Natural killer cell (primary cell): ENCODE measurements at regions not wholly inside any gene's neighbourhood (a gene's known extent, or its start where the extent isn't known, plus 50 kb on each side); places are given as distances from the start of the nearest gene placed in this dataset.

Experiments used
- ATAC-seq, 3 donors: fragments of 150-1000 bp in 2 of 3; fragments of 200-7000 bp in 1 of 3; cut with Tn5 transposase; 1 replicate in 1 of 3; 2 replicates in 2 of 3; pipeline ENCODE4 v1.10.0; 2021; ENCODE audit warnings: mild to moderate bottlenecking in 2 of 3, moderate library complexity in 2 of 3
- DNase-seq, 2 donors: peaks; one replicate each; pipeline versions ENCODE4 v3.0.0 to v3.0.0-alpha.2; 2013 to 2021; ENCODE audit warnings: mixed read lengths in 1 of 2
- H3K27ac ChIP-seq: one replicate; pipeline ENCODE4 v1.5.1; 2013; ENCODE audit warnings: mild to moderate bottlenecking, low read length
- H3K27me3 ChIP-seq: one replicate; pipeline ENCODE4 v1.6.1; 2013; ENCODE audit warnings: low read length; ENCODE audit not compliant: control insufficient read depth, insufficient read depth
- H3K36me3 ChIP-seq: one replicate; pipeline ENCODE4 v1.6.1; 2013; ENCODE audit warnings: low read length; ENCODE audit not compliant: control insufficient read depth, insufficient read depth
- H3K4me1 ChIP-seq: one replicate; pipeline ENCODE4 v1.6.1; 2013; ENCODE audit warnings: low read length; ENCODE audit not compliant: control insufficient read depth, insufficient read depth
- H3K4me3 ChIP-seq: one replicate; pipeline ENCODE4 v1.5.1; 2013; ENCODE audit warnings: low read length
- H3K9me3 ChIP-seq: one replicate; pipeline ENCODE4 v1.6.1; 2013; ENCODE audit warnings: low read length; ENCODE audit not compliant: control insufficient read depth, insufficient read depth
- H3K27ac Mint-ChIP-seq, 2 donors: one replicate each; pipeline ENCODE4 v1.8.0; 2022; ENCODE audit warnings: mild to moderate bottlenecking in 2 of 2, mixed read lengths in 2 of 2, moderate library complexity in 1 of 2
- H3K27me3 Mint-ChIP-seq, 2 donors: one replicate each; pipeline ENCODE4 v1.8.0; 2022; ENCODE audit warnings: low read depth in 2 of 2, mixed read lengths in 2 of 2
- H3K36me3 Mint-ChIP-seq: one replicate; pipeline ENCODE4 v1.8.0; 2022; ENCODE audit warnings: mixed read lengths
- H3K4me1 Mint-ChIP-seq, 2 donors: one replicate each; pipeline ENCODE4 v1.8.0; 2022; ENCODE audit warnings: mixed read lengths in 2 of 2
- H3K4me3 Mint-ChIP-seq: one replicate; pipeline ENCODE4 v1.8.0; 2022; ENCODE audit warnings: mild to moderate bottlenecking, moderate library complexity, mixed read lengths
- H3K9me3 Mint-ChIP-seq, 2 donors: one replicate each; pipeline ENCODE4 v1.8.0; 2022; ENCODE audit warnings: mixed read lengths in 2 of 2
- WGBS: methylation state at CpG from one replicate; pipeline ENCODE4 v1.1.7; 2013; ENCODE audit warnings: missing lambda C conversion rate; ENCODE audit not compliant: insufficient coverage; 5-methylcytosine and 5-hydroxymethylcytosine counted together
- intact Hi-C: fragments of 100-400 bp; cut with micrococcal nuclease; formaldehyde crosslinking; loops from one replicate; pipeline ENCODE4 v1.14.2; 2022
- TF ChIP-seq, protein P1 (sequence below): fragments of 200-600 bp; IDR thresholded peaks from one replicate; pipeline ENCODE4 v1.8.0; 2022; ENCODE audit warnings: antibody characterized with exemption

DNA sequence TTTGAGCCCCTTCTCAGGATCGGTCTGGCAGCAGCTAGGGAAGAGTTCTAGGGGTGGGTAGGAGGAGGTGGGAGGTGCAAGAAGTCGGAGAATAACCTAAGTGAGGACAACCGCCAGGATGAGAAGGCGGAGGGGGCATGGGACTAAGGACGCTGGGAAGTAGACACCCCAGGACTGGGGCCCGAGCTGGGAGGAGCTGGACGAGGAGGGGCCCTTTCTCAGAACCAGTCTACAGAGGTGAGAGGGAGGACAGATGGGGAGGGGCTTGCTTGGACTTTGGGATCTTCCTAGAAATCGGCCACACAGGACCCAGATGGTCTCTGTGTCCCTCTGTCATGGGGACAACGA is 90.0 kb upstream of the MYL10 start:
- no peaks in the 10 kb centered on the region for H3K27me3 Mint-ChIP-seq
- Histone ChIP-seq H3K27me3 (no peaks in the 10 kb centered on the region), H3K4me3 (no peak overlapping the region), H3K36me3 (no peaks in the 10 kb centered on the region), H3K9me3 (peaks cover 2% of the 10 kb centered on the region), H3K27ac (no peak overlapping the region), H3K4me1 (peaks cover 9% of the 10 kb centered on the region)
- intact Hi-C loops = no loop called here
- DNase-seq = no peak
- no peaks in the 10 kb centered on the region for H3K36me3 Mint-ChIP-seq
- no peak overlapping the region for H3K27ac Mint-ChIP-seq
- no peak for ATAC-seq
- TF ChIP-seq, protein P1, sequence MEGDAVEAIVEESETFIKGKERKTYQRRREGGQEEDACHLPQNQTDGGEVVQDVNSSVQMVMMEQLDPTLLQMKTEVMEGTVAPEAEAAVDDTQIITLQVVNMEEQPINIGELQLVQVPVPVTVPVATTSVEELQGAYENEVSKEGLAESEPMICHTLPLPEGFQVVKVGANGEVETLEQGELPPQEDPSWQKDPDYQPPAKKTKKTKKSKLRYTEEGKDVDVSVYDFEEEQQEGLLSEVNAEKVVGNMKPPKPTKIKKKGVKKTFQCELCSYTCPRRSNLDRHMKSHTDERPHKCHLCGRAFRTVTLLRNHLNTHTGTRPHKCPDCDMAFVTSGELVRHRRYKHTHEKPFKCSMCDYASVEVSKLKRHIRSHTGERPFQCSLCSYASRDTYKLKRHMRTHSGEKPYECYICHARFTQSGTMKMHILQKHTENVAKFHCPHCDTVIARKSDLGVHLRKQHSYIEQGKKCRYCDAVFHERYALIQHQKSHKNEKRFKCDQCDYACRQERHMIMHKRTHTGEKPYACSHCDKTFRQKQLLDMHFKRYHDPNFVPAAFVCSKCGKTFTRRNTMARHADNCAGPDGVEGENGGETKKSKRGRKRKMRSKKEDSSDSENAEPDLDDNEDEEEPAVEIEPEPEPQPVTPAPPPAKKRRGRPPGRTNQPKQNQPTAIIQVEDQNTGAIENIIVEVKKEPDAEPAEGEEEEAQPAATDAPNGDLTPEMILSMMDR = no peak
- H3K4me1 Mint-ChIP-seq = peaks cover 0 to 9% of the 10 kb centered on the region in 2 donors
- no peak overlapping the region for H3K4me3 Mint-ChIP-seq
- peaks cover 0 to 2% of the 10 kb centered on the region in 2 donors for H3K9me3 Mint-ChIP-seq
- WGBS = 91% methylated on average over 8 of the region's 9 CpGs

DNA sequence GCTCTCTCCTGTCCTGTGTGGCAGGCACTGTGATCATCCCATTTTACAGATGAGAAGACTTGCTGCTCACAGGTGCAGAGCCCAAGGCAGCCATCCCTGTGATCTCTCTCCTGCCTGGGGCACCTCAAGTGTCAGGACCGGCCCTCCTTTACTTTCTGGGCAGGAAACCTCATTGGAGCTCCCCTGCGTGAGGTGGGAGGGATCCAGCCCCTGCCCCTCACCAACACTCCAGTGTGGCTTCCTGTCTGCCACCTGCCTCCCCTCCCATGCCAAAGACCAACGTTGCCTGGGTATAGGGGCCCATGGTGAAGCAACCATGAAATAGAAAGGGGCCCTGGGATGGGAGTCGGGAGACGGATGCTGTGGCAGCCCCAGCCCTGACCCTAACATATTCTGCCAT is 91.2 kb upstream of the MYL10 start:
- Mint-ChIP-seq H3K36me3 (no peaks in the 10 kb centered on the region), H3K9me3 (peaks cover 0 to 2% of the 10 kb centered on the region in 2 donors), H3K4me3 (no peak overlapping the region), H3K27ac (no peak overlapping the region), H3K27me3 (no peaks in the 10 kb centered on the region), H3K4me1 (peaks cover 0 to 9% of the 10 kb centered on the region in 2 donors)
- ATAC-seq = no peak
- no peak overlapping the region for H3K4me3 ChIP-seq
- intact Hi-C loops = no loop called here
- TF ChIP-seq, protein P1 = no peak
- H3K9me3 ChIP-seq = peaks cover 2% of the 10 kb centered on the region
- H3K27ac ChIP-seq = no peak overlapping the region
- no peaks in the 10 kb centered on the region for H3K27me3 ChIP-seq
- DNase-seq = no peak
- 15% methylated on average over 5 of the region's 5 CpGs for WGBS
- peaks cover 9% of the 10 kb centered on the region for H3K4me1 ChIP-seq
- no peaks in the 10 kb centered on the region for H3K36me3 ChIP-seq

DNA sequence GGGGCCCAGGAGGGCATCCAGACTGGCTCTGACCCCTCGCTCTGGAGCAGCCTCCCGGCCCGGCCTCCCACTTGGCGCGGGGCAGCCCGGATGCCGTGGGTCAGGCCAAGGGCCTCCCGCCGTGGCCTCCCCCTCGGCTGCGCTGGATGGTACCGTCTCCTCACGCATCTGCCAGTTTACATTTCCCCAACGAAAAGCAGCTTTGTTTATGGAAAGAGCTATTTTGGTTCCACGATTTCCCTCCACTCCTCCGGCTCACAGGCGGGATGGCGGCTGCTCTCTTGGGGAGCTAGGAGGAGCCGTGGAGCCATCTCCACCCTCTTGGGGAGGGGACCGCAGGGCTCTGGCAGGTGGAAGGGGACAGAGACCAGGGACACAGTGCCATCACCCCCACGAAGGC is 93.2 kb upstream of the MYL10 start:
- Histone ChIP-seq H3K4me3 (no peak overlapping the region), H3K36me3 (no peaks in the 10 kb centered on the region), H3K4me1 (peaks cover 9% of the 10 kb centered on the region), H3K9me3 (peaks cover 2% of the 10 kb centered on the region), H3K27ac (no peak overlapping the region), H3K27me3 (no peaks in the 10 kb centered on the region)
- TF ChIP-seq, protein P1 = no peak
- H3K27me3 Mint-ChIP-seq = no peaks in the 10 kb centered on the region
- H3K4me3 Mint-ChIP-seq = no peak overlapping the region
- ATAC-seq (no peak), DNase-seq (no peak)
- 95% methylated on average over 21 of the region's 21 CpGs for WGBS
- intact Hi-C loops = no loop called here
- peaks cover 0 to 9% of the 10 kb centered on the region in 2 donors for H3K4me1 Mint-ChIP-seq
- H3K9me3 Mint-ChIP-seq = peaks cover 0 to 2% of the 10 kb centered on the region in 2 donors
- H3K36me3 Mint-ChIP-seq = no peaks in the 10 kb centered on the region
- H3K27ac Mint-ChIP-seq = no peak overlapping the region

DNA sequence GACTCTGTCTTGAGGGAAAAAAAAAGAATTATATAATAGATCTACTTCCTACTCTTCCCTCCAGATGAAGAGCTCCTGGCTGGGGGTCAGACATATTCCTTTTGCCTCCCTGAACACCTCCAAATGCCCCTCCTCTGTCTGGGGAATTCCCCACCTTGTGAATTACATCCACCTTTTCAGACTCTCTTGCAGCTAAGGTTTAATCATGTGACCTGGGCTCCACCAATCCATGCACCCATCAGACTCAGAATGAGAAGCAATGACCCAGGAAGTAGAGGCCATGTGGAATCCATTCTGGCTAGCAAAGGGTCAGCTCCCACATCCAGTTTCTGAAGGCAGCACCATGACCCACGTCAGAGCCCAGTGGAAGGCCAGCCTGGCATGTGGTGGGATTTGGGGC is 93.6 kb upstream of the CUX1 start:
- intact Hi-C loops = no loop called here
- no peaks in the 10 kb centered on the region for H3K36me3 ChIP-seq
- no peak overlapping the region for H3K27ac Mint-ChIP-seq
- no peak overlapping the region for H3K4me3 ChIP-seq
- TF ChIP-seq, protein P1 = no peak
- H3K27ac ChIP-seq = no peak overlapping the region
- DNase-seq (no peak), ATAC-seq (no peak)
- no peaks in the 10 kb centered on the region for H3K27me3 ChIP-seq
- peaks cover 0 to 4% of the 10 kb centered on the region in 2 donors for H3K4me1 Mint-ChIP-seq
- peaks cover 3% of the 10 kb centered on the region for H3K4me1 ChIP-seq
- no peaks in the 10 kb centered on the region for H3K36me3 Mint-ChIP-seq
- 81% methylated on average over 1 of the region's 1 CpG for WGBS
- H3K27me3 Mint-ChIP-seq = no peaks in the 10 kb centered on the region
- peaks cover 0 to 2% of the 10 kb centered on the region in 2 donors for H3K9me3 Mint-ChIP-seq
- H3K4me3 Mint-ChIP-seq = no peak overlapping the region
- peaks cover 2% of the 10 kb centered on the region for H3K9me3 ChIP-seq
